ENCODE measurements at regions not wholly inside any gene's neighbourhood (a gene's known extent, or its start where the extent isn't known, plus 50 kb on each side); places are given as distances from the start of the nearest gene placed in this dataset.

DNA sequence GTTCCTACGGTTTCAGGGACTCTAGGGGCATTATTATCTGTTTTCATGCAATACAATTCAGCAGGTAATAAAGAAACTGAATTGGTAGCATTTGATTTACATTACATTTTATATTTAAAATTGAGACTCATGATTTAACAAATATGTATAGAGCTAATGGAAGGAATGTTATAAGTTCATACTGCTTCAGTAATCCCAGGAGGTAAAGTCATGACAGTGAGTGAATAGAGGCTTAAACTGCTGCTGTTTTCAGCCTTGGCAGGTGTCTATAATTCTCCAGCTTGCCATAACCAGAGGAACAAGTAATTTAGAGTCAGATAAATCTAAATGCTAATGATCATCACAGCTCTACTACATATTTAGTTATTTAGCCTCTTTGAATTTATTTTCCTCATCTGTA, 360.8 kb upstream of the MANEA start:
- no peak overlapping the region for H3K4me3 ChIP-seq (ENCODE audit: low read depth in 1 of 3, low read length in 3 of 3)
- no peaks in the 10 kb centered on the region for H3K36me3 ChIP-seq (ENCODE audit: control insufficient read depth in 3 of 3, insufficient read depth in 2 of 3, low read depth in 1 of 3, low read length in 3 of 3)
- FAIRE-seq (no peak), DNase-seq (no peak)
- no peak overlapping the region for H3K27ac ChIP-seq (ENCODE audit: low read depth in 1 of 3, low read length in 2 of 3)
- H3K4me1 ChIP-seq (ENCODE audit: control insufficient read depth in 3 of 3, insufficient read depth in 2 of 3, low read depth in 1 of 3, low read length in 2 of 3): no peaks in the 10 kb centered on the region
- no peaks in the 10 kb centered on the region for H3K9me3 ChIP-seq (ENCODE audit: control insufficient read depth in 2 of 2, insufficient read depth in 1 of 2, low read depth in 1 of 2, low read length in 1 of 2)
- WGBS, 3 donors: 19 to 47% (median 19%) methylated on average over 1 of the region's 1 CpG
- no peaks in the 10 kb centered on the region for H3K27me3 ChIP-seq (ENCODE audit: control insufficient read depth in 3 of 3, insufficient read depth in 3 of 3, low read length in 3 of 3)

GRCh38 chr6:95227351-95227750, 350.0 kb upstream of the MANEA start:
- Histone ChIP-seq H3K9me3 (ENCODE audit: control insufficient read depth in 2 of 2, insufficient read depth in 1 of 2, low read depth in 1 of 2, low read length in 1 of 2) (no peaks in the 10 kb centered on the region), H3K4me3 (ENCODE audit: low read depth in 1 of 3, low read length in 3 of 3) (no peak overlapping the region), H3K4me1 (ENCODE audit: control insufficient read depth in 3 of 3, insufficient read depth in 2 of 3, low read depth in 1 of 3, low read length in 2 of 3) (no peaks in the 10 kb centered on the region), H3K27ac (ENCODE audit: low read depth in 1 of 3, low read length in 2 of 3) (no peak overlapping the region), H3K36me3 (ENCODE audit: control insufficient read depth in 3 of 3, insufficient read depth in 2 of 3, low read depth in 1 of 3, low read length in 3 of 3) (no peaks in the 10 kb centered on the region), H3K27me3 (ENCODE audit: control insufficient read depth in 3 of 3, insufficient read depth in 3 of 3, low read length in 3 of 3) (no peaks in the 10 kb centered on the region)
- DNase-seq: no peak
- WGBS, 3 donors: 24 to 26% (median 25%) methylated on average over 5 of the region's 5 CpGs
- FAIRE-seq: no peak

GRCh38 chr6:95228636-95229035, 348.7 kb upstream of the MANEA start:
- H3K27me3 ChIP-seq (ENCODE audit: control insufficient read depth in 3 of 3, insufficient read depth in 3 of 3, low read length in 3 of 3): no peaks in the 10 kb centered on the region
- H3K36me3 ChIP-seq (ENCODE audit: control insufficient read depth in 3 of 3, insufficient read depth in 2 of 3, low read depth in 1 of 3, low read length in 3 of 3): no peaks in the 10 kb centered on the region
- no peak overlapping the region for H3K4me3 ChIP-seq (ENCODE audit: low read depth in 1 of 3, low read length in 3 of 3)
- FAIRE-seq (no peak), DNase-seq (no peak)
- no peak overlapping the region for H3K27ac ChIP-seq (ENCODE audit: low read depth in 1 of 3, low read length in 2 of 3)
- 50 to 53% (median 53%) methylated on average over 3 of the region's 3 CpGs for WGBS, 3 donors
- H3K9me3 ChIP-seq (ENCODE audit: control insufficient read depth in 2 of 2, insufficient read depth in 1 of 2, low read depth in 1 of 2, low read length in 1 of 2): no peaks in the 10 kb centered on the region
- no peaks in the 10 kb centered on the region for H3K4me1 ChIP-seq (ENCODE audit: control insufficient read depth in 3 of 3, insufficient read depth in 2 of 3, low read depth in 1 of 3, low read length in 2 of 3)

- no peaks in the 10 kb centered on the region for H3K36me3 ChIP-seq (ENCODE audit: control insufficient read depth in 3 of 3, insufficient read depth in 2 of 3, low read depth in 1 of 3, low read length in 3 of 3)
- no peaks in the 10 kb centered on the region for H3K9me3 ChIP-seq (ENCODE audit: control insufficient read depth in 2 of 2, insufficient read depth in 1 of 2, low read depth in 1 of 2, low read length in 1 of 2)
- H3K27ac ChIP-seq (ENCODE audit: low read depth in 1 of 3, low read length in 2 of 3): no peak overlapping the region
- no peak for DNase-seq
- H3K4me1 ChIP-seq (ENCODE audit: control insufficient read depth in 3 of 3, insufficient read depth in 2 of 3, low read depth in 1 of 3, low read length in 2 of 3): no peaks in the 10 kb centered on the region
- no peak overlapping the region for H3K4me3 ChIP-seq (ENCODE audit: low read depth in 1 of 3, low read length in 3 of 3)
- H3K27me3 ChIP-seq (ENCODE audit: control insufficient read depth in 3 of 3, insufficient read depth in 3 of 3, low read length in 3 of 3): no peaks in the 10 kb centered on the region
- no peak for FAIRE-seq
- WGBS, 3 donors: 29 to 36% (median 35%) methylated on average over 2 of the region's 2 CpGs
These were observed 347.1 kb upstream of the MANEA start for GRCh38 chr6:95230071-95230740.

DNA sequence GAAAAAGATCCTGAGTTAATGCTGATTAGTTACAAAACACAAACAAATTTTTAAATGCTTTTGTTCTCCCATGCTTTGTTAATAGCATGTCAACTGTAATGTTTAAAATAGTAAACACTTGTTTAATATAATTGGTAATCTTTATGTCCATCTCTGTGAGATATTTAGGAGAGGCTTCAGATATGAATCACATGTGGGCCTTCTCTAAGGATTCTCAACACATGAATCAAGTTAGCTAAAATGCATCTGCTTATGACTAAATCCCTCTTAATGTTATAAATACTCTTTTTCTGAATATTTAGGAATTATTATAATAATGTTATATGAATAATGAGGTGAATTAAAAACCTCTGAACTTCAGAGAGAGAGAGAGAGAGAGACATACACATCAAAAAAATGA, 345.9 kb upstream of the MANEA start:
- Histone ChIP-seq H3K9me3 (ENCODE audit: control insufficient read depth in 2 of 2, insufficient read depth in 1 of 2, low read depth in 1 of 2, low read length in 1 of 2) (no peaks in the 10 kb centered on the region), H3K27ac (ENCODE audit: low read depth in 1 of 3, low read length in 2 of 3) (no peak overlapping the region), H3K27me3 (ENCODE audit: control insufficient read depth in 3 of 3, insufficient read depth in 3 of 3, low read length in 3 of 3) (no peaks in the 10 kb centered on the region), H3K4me3 (ENCODE audit: low read depth in 1 of 3, low read length in 3 of 3) (no peak overlapping the region), H3K36me3 (ENCODE audit: control insufficient read depth in 3 of 3, insufficient read depth in 2 of 3, low read depth in 1 of 3, low read length in 3 of 3) (no peaks in the 10 kb centered on the region), H3K4me1 (ENCODE audit: control insufficient read depth in 3 of 3, insufficient read depth in 2 of 3, low read depth in 1 of 3, low read length in 2 of 3) (no peaks in the 10 kb centered on the region)
- FAIRE-seq (no peak), DNase-seq (no peak)

DNA sequence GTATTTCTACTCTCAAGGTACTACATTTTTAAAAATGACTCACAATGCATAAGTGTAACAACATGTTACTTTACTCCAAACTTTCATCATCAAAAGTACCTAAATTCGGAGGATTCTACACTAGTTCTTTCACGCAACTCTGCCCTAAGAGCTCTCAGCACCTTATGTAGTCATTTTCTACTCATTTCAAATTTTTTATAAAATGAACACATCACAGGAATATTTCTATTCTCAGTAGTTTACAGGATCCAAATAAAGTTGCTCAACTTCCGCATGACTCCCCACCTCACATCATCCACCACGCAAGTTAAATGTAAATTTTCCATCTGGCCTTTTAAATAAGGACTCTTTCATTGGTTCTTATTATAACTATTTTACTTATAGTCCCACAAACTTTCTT, 344.9 kb upstream of the MANEA start:
- Histone ChIP-seq H3K4me1 (ENCODE audit: control insufficient read depth in 3 of 3, insufficient read depth in 2 of 3, low read depth in 1 of 3, low read length in 2 of 3) (no peaks in the 10 kb centered on the region), H3K9me3 (ENCODE audit: control insufficient read depth in 2 of 2, insufficient read depth in 1 of 2, low read depth in 1 of 2, low read length in 1 of 2) (no peaks in the 10 kb centered on the region), H3K36me3 (ENCODE audit: control insufficient read depth in 3 of 3, insufficient read depth in 2 of 3, low read depth in 1 of 3, low read length in 3 of 3) (no peaks in the 10 kb centered on the region), H3K27me3 (ENCODE audit: control insufficient read depth in 3 of 3, insufficient read depth in 3 of 3, low read length in 3 of 3) (no peaks in the 10 kb centered on the region), H3K4me3 (ENCODE audit: low read depth in 1 of 3, low read length in 3 of 3) (no peak overlapping the region), H3K27ac (ENCODE audit: low read depth in 1 of 3, low read length in 2 of 3) (no peak overlapping the region)
- FAIRE-seq (no peak), DNase-seq (no peak)
- WGBS, 3 donors: 91 to 94% (median 93%) methylated on average over 4 of the region's 4 CpGs

DNA sequence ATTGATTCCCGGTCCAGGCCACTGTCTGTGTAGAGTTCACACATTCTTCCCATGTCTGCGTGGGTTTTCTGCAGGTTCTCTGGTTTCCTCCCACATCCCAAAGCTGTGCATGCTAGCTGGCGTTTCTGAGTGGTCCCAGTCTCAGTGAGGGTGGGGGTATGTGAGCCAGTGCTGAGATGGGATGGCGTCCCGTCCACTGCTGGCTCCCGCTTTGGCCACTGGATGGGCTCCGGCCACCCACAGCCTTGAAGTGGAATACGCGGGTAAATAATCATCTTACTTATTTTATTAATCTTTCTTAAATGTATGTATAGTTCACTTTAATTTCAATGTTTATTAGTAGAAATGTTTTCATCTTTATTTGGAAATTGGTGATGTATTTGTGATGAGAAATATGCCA, 343.5 kb upstream of the MANEA start:
- FAIRE-seq: no peak
- Histone ChIP-seq H3K27me3 (ENCODE audit: control insufficient read depth in 3 of 3, insufficient read depth in 3 of 3, low read length in 3 of 3) (no peaks in the 10 kb centered on the region), H3K36me3 (ENCODE audit: control insufficient read depth in 3 of 3, insufficient read depth in 2 of 3, low read depth in 1 of 3, low read length in 3 of 3) (no peaks in the 10 kb centered on the region), H3K27ac (ENCODE audit: low read depth in 1 of 3, low read length in 2 of 3) (no peak overlapping the region), H3K9me3 (ENCODE audit: control insufficient read depth in 2 of 2, insufficient read depth in 1 of 2, low read depth in 1 of 2, low read length in 1 of 2) (no peaks in the 10 kb centered on the region), H3K4me1 (ENCODE audit: control insufficient read depth in 3 of 3, insufficient read depth in 2 of 3, low read depth in 1 of 3, low read length in 2 of 3) (no peaks in the 10 kb centered on the region), H3K4me3 (ENCODE audit: low read depth in 1 of 3, low read length in 3 of 3) (no peak overlapping the region)
- WGBS, 3 donors: 84 to 86% (median 85%) methylated on average over 9 of the region's 9 CpGs
- no peak for DNase-seq

- no peaks in the 10 kb centered on the region for H3K36me3 ChIP-seq (ENCODE audit: control insufficient read depth in 3 of 3, insufficient read depth in 2 of 3, low read depth in 1 of 3, low read length in 3 of 3)
- FAIRE-seq: no peak
- H3K4me3 ChIP-seq (ENCODE audit: low read depth in 1 of 3, low read length in 3 of 3): no peak overlapping the region
- no peak overlapping the region for H3K27ac ChIP-seq (ENCODE audit: low read depth in 1 of 3, low read length in 2 of 3)
- no peak for DNase-seq
- H3K9me3 ChIP-seq (ENCODE audit: control insufficient read depth in 2 of 2, insufficient read depth in 1 of 2, low read depth in 1 of 2, low read length in 1 of 2): no peaks in the 10 kb centered on the region
- H3K4me1 ChIP-seq (ENCODE audit: control insufficient read depth in 3 of 3, insufficient read depth in 2 of 3, low read depth in 1 of 3, low read length in 2 of 3): no peaks in the 10 kb centered on the region
- H3K27me3 ChIP-seq (ENCODE audit: control insufficient read depth in 3 of 3, insufficient read depth in 3 of 3, low read length in 3 of 3): no peaks in the 10 kb centered on the region
These were observed 336.8 kb upstream of the MANEA start for GRCh38 chr6:95240514-95240913.

GRCh38 chr6:95242560-95242959, 334.8 kb upstream of the MANEA start:
- no peaks in the 10 kb centered on the region for H3K36me3 ChIP-seq (ENCODE audit: control insufficient read depth in 3 of 3, insufficient read depth in 2 of 3, low read depth in 1 of 3, low read length in 3 of 3)
- no peak overlapping the region for H3K27ac ChIP-seq (ENCODE audit: low read depth in 1 of 3, low read length in 2 of 3)
- no peaks in the 10 kb centered on the region for H3K4me1 ChIP-seq (ENCODE audit: control insufficient read depth in 3 of 3, insufficient read depth in 2 of 3, low read depth in 1 of 3, low read length in 2 of 3)
- WGBS, 3 donors: 6 to 37% (median 17%) methylated on average over 1 of the region's 1 CpG
- FAIRE-seq (no peak), DNase-seq (no peak)
- no peak overlapping the region for H3K4me3 ChIP-seq (ENCODE audit: low read depth in 1 of 3, low read length in 3 of 3)
- H3K9me3 ChIP-seq (ENCODE audit: control insufficient read depth in 2 of 2, insufficient read depth in 1 of 2, low read depth in 1 of 2, low read length in 1 of 2): no peaks in the 10 kb centered on the region
- H3K27me3 ChIP-seq (ENCODE audit: control insufficient read depth in 3 of 3, insufficient read depth in 3 of 3, low read length in 3 of 3): no peaks in the 10 kb centered on the region

All from small intestine (tissue), 7 donors.